ENCODE measurements at regions not wholly inside any gene's neighbourhood (a gene's known extent, or its start where the extent isn't known, plus 50 kb on each side); places are given as distances from the start of the nearest gene placed in this dataset.

- no peak for TF ChIP-seq CTCF (IDR thresholded peaks at IDR 0.05; ENCODE audit: insufficient read depth, missing control alignments)
- FAIRE-seq (no peak), DNase-seq (ENCODE audit: insufficient read length, low spot score) (no peak)
Observed at GRCh38 chr19:30175987-30176386, 196.2 kb upstream of the ZNF536 start.

- no peak for TF ChIP-seq CTCF (IDR thresholded peaks at IDR 0.05; ENCODE audit: insufficient read depth, missing control alignments)
- no peak for FAIRE-seq
Observed at GRCh38 chr19:30178721-30179402, 193.3 kb upstream of the ZNF536 start.

GRCh38 chr19:30180691-30181090, 191.5 kb upstream of the ZNF536 start:
- no peak for TF ChIP-seq CTCF (IDR thresholded peaks at IDR 0.05; ENCODE audit: insufficient read depth, missing control alignments)
- FAIRE-seq (no peak), DNase-seq (ENCODE audit: insufficient read length, low spot score) (no peak)

More at GRCh38 chr19:30178721-30179402, 193.3 kb upstream of the ZNF536 start:
- DNase-seq (ENCODE audit: insufficient read length, low spot score) = no peak

- FAIRE-seq (no peak), DNase-seq (ENCODE audit: insufficient read length, low spot score) (no peak)
- no peak for TF ChIP-seq CTCF (IDR thresholded peaks at IDR 0.05; ENCODE audit: insufficient read depth, missing control alignments)
Observed at GRCh38 chr19:30183807-30184490, 188.2 kb upstream of the ZNF536 start.

- TF ChIP-seq CTCF (IDR thresholded peaks at IDR 0.05; ENCODE audit: insufficient read depth, missing control alignments) = no peak
- DNase-seq (ENCODE audit: insufficient read length, low spot score) (no peak), FAIRE-seq (no peak)
Observed at GRCh38 chr19:30202060-30202600, 170.1 kb upstream of the ZNF536 start.

- no peak for FAIRE-seq
- no peak for DNase-seq (ENCODE audit: insufficient read length, low spot score)
- TF ChIP-seq CTCF (IDR thresholded peaks at IDR 0.05; ENCODE audit: insufficient read depth, missing control alignments) = no peak
Observed at GRCh38 chr19:30204721-30205120, 167.5 kb upstream of the ZNF536 start.

GRCh38 chr19:30206187-30206586, 166.0 kb upstream of the ZNF536 start:
- DNase-seq (ENCODE audit: insufficient read length, low spot score) = no peak
- FAIRE-seq = no peak
- TF ChIP-seq CTCF (IDR thresholded peaks at IDR 0.05; ENCODE audit: insufficient read depth, missing control alignments) = no peak
